HL-60 (cell line): ENCODE measurements at regions not wholly inside any gene's neighbourhood (a gene's known extent, or its start where the extent isn't known, plus 50 kb on each side); places are given as distances from the start of the nearest gene placed in this dataset.

Source experiments
- POLR2AphosphoS5 ChIP-seq: IDR thresholded peaks from 2 replicates; pipeline ENCODE4 v1.6.1; 2012; ENCODE audit warnings: low read depth
- SPI1 ChIP-seq: IDR thresholded peaks from 2 replicates; pipeline ENCODE4 v1.6.1; 2012; ENCODE audit warnings: low read depth, mild to moderate bottlenecking, borderline replicate concordance
- TF ChIP-seq, protein P1 (sequence below): IDR thresholded peaks from one replicate; pipeline ENCODE4 v1.5.1; 2011; ENCODE audit warnings: low read length, control low read depth, inconsistent platforms; ENCODE audit not compliant: insufficient read depth
- TF ChIP-seq, protein P2 (sequence below): IDR thresholded peaks from 2 replicates; pipeline ENCODE4 v1.6.1; 2012; ENCODE audit warnings: low read depth; ENCODE audit not compliant: insufficient replicate concordance

GRCh38 chr4:23213198-23213597 lies 520.5 kb downstream of the GBA3 start:
- TF ChIP-seq, protein P1, sequence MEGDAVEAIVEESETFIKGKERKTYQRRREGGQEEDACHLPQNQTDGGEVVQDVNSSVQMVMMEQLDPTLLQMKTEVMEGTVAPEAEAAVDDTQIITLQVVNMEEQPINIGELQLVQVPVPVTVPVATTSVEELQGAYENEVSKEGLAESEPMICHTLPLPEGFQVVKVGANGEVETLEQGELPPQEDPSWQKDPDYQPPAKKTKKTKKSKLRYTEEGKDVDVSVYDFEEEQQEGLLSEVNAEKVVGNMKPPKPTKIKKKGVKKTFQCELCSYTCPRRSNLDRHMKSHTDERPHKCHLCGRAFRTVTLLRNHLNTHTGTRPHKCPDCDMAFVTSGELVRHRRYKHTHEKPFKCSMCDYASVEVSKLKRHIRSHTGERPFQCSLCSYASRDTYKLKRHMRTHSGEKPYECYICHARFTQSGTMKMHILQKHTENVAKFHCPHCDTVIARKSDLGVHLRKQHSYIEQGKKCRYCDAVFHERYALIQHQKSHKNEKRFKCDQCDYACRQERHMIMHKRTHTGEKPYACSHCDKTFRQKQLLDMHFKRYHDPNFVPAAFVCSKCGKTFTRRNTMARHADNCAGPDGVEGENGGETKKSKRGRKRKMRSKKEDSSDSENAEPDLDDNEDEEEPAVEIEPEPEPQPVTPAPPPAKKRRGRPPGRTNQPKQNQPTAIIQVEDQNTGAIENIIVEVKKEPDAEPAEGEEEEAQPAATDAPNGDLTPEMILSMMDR = no peak
- TF ChIP-seq POLR2AphosphoS5 (no peak), SPI1 (no peak)
- TF ChIP-seq, protein P2, sequence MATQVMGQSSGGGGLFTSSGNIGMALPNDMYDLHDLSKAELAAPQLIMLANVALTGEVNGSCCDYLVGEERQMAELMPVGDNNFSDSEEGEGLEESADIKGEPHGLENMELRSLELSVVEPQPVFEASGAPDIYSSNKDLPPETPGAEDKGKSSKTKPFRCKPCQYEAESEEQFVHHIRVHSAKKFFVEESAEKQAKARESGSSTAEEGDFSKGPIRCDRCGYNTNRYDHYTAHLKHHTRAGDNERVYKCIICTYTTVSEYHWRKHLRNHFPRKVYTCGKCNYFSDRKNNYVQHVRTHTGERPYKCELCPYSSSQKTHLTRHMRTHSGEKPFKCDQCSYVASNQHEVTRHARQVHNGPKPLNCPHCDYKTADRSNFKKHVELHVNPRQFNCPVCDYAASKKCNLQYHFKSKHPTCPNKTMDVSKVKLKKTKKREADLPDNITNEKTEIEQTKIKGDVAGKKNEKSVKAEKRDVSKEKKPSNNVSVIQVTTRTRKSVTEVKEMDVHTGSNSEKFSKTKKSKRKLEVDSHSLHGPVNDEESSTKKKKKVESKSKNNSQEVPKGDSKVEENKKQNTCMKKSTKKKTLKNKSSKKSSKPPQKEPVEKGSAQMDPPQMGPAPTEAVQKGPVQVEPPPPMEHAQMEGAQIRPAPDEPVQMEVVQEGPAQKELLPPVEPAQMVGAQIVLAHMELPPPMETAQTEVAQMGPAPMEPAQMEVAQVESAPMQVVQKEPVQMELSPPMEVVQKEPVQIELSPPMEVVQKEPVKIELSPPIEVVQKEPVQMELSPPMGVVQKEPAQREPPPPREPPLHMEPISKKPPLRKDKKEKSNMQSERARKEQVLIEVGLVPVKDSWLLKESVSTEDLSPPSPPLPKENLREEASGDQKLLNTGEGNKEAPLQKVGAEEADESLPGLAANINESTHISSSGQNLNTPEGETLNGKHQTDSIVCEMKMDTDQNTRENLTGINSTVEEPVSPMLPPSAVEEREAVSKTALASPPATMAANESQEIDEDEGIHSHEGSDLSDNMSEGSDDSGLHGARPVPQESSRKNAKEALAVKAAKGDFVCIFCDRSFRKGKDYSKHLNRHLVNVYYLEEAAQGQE = no peak
